ACC112 (cell line): ENCODE measurements at regions not wholly inside any gene's neighbourhood (a gene's known extent, or its start where the extent isn't known, plus 50 kb on each side); places are given as distances from the start of the nearest gene placed in this dataset.

Experiments
- H2AFZ ChIP-seq: fragments of 200-600 bp; sonication (generic); one replicate; pipeline ENCODE4 v1.6.0; 2017; ENCODE audit warnings: antibody characterized with exemption, low read length; ENCODE audit not compliant: unreplicated experiment
- H3K27ac ChIP-seq: fragments of 200-600 bp; sonication (generic); 2 replicates; pipeline ENCODE4 v1.5.1; 2014; ENCODE audit warnings: low read depth, mild to moderate bottlenecking, antibody characterized with exemption, low read length, moderate library complexity
- H3K27me3 ChIP-seq: fragments of 200-600 bp; sonication (generic); 2 replicates; pipeline ENCODE4 v1.6.1; 2014; ENCODE audit warnings: mild to moderate bottlenecking, antibody characterized with exemption, low read length, moderate library complexity, mixed read lengths; ENCODE audit not compliant: insufficient read depth
- H3K36me3 ChIP-seq: fragments of 200-600 bp; sonication (generic); 2 replicates; pipeline ENCODE4 v1.6.1; 2016; ENCODE audit warnings: mild to moderate bottlenecking, antibody characterized with exemption, low read length, moderate library complexity, mixed read lengths; ENCODE audit not compliant: insufficient read depth
- H3K4me1 ChIP-seq: fragments of 200-600 bp; sonication (generic); one replicate; pipeline ENCODE4 v1.6.1; 2016; ENCODE audit warnings: low read length, mixed read lengths; ENCODE audit not compliant: insufficient read depth, unreplicated experiment, control insufficient read depth
- H3K4me3 ChIP-seq: fragments of 200-600 bp; sonication (generic); 2 replicates; pipeline ENCODE4 v1.5.1; 2014; ENCODE audit warnings: mild to moderate bottlenecking, low read depth, low read length
- H3K79me2 ChIP-seq: fragments of 200-600 bp; sonication (generic); one replicate; pipeline ENCODE4 v1.6.0; 2016; ENCODE audit warnings: low read length; ENCODE audit not compliant: control insufficient read depth, unreplicated experiment, insufficient read depth

- peak overlapping the region; percentile 98 for H3K27ac ChIP-seq
- H3K36me3 ChIP-seq = no peaks in the 10 kb centered on the region
- H3K79me2 ChIP-seq = no peaks in the 10 kb centered on the region
- peaks cover 25% of the 10 kb centered on the region for H3K4me1 ChIP-seq
- H3K4me3 ChIP-seq = peak overlapping the region; percentile 67
- no peaks in the 10 kb centered on the region for H3K27me3 ChIP-seq
- H2AFZ ChIP-seq = peak overlapping the region; percentile 98
Measured at GRCh38 chr5:27316271-27316650, 277.9 kb upstream of the CDH9 start.

- Histone ChIP-seq H3K4me1 (peaks cover 25% of the 10 kb centered on the region), H3K27ac (peak overlapping the region; percentile 98), H3K79me2 (no peaks in the 10 kb centered on the region), H3K4me3 (peak overlapping the region; percentile 67), H3K27me3 (no peaks in the 10 kb centered on the region), H2AFZ (peak overlapping the region; percentile 98), H3K36me3 (no peaks in the 10 kb centered on the region)
Measured at GRCh38 chr5:27315363-27316270, 277.2 kb upstream of the CDH9 start.

GRCh38 chr5:27313549-27313948 lies 275.2 kb upstream of the CDH9 start:
- Histone ChIP-seq H3K36me3 (no peaks in the 10 kb centered on the region), H3K27me3 (no peaks in the 10 kb centered on the region), H3K27ac (no peak overlapping the region), H3K4me3 (no peak overlapping the region), H3K4me1 (peaks cover 25% of the 10 kb centered on the region), H2AFZ (no peak overlapping the region), H3K79me2 (no peaks in the 10 kb centered on the region)

GRCh38 chr5:27312291-27312893 lies 274.0 kb upstream of the CDH9 start:
- Histone ChIP-seq H3K4me3 (no peak overlapping the region), H3K79me2 (no peaks in the 10 kb centered on the region), H2AFZ (no peak overlapping the region), H3K27me3 (no peaks in the 10 kb centered on the region), H3K36me3 (no peaks in the 10 kb centered on the region), H3K27ac (no peak overlapping the region), H3K4me1 (peaks cover 25% of the 10 kb centered on the region)

- no peaks in the 10 kb centered on the region for H3K79me2 ChIP-seq
- no peak overlapping the region for H3K4me3 ChIP-seq
- H2AFZ ChIP-seq = peak overlapping the region; percentile 76
- H3K27ac ChIP-seq = no peak overlapping the region
- no peaks in the 10 kb centered on the region for H3K36me3 ChIP-seq
- H3K27me3 ChIP-seq = no peaks in the 10 kb centered on the region
- peaks cover 18% of the 10 kb centered on the region for H3K4me1 ChIP-seq
Measured at GRCh38 chr5:27311544-27311943, 273.2 kb upstream of the CDH9 start.

GRCh38 chr5:27308153-27308552 lies 269.8 kb upstream of the CDH9 start:
- Histone ChIP-seq H3K79me2 (no peaks in the 10 kb centered on the region), H2AFZ (no peak overlapping the region), H3K27me3 (no peaks in the 10 kb centered on the region), H3K4me3 (no peak overlapping the region), H3K27ac (no peak overlapping the region), H3K36me3 (no peaks in the 10 kb centered on the region), H3K4me1 (no peaks in the 10 kb centered on the region)

- Histone ChIP-seq H3K27me3 (no peaks in the 10 kb centered on the region), H3K4me1 (no peaks in the 10 kb centered on the region), H3K36me3 (no peaks in the 10 kb centered on the region), H3K27ac (no peak overlapping the region), H3K79me2 (no peaks in the 10 kb centered on the region), H3K4me3 (peak overlapping the region; percentile 29; the same call in 1 of the 2 replicates), H2AFZ (no peak overlapping the region)
Measured at GRCh38 chr5:27290172-27290571, 251.8 kb upstream of the CDH9 start.

- H3K4me1 ChIP-seq = no peaks in the 10 kb centered on the region
- H3K27me3 ChIP-seq = no peaks in the 10 kb centered on the region
- H2AFZ ChIP-seq = no peak overlapping the region
- H3K27ac ChIP-seq = no peak overlapping the region
- no peaks in the 10 kb centered on the region for H3K79me2 ChIP-seq
- no peaks in the 10 kb centered on the region for H3K36me3 ChIP-seq
- no peak overlapping the region for H3K4me3 ChIP-seq
Measured at GRCh38 chr5:27276119-27276518, 237.7 kb upstream of the CDH9 start.

GRCh38 chr5:27275345-27275744 lies 237.0 kb upstream of the CDH9 start:
- Histone ChIP-seq H3K4me3 (no peak overlapping the region), H3K4me1 (no peaks in the 10 kb centered on the region), H3K79me2 (no peaks in the 10 kb centered on the region), H3K27ac (no peak overlapping the region), H2AFZ (no peak overlapping the region), H3K36me3 (no peaks in the 10 kb centered on the region), H3K27me3 (no peaks in the 10 kb centered on the region)

GRCh38 chr5:27269766-27270165 lies 231.4 kb upstream of the CDH9 start:
- Histone ChIP-seq H3K27ac (no peak overlapping the region), H2AFZ (no peak overlapping the region), H3K79me2 (no peaks in the 10 kb centered on the region), H3K4me3 (no peak overlapping the region), H3K4me1 (no peaks in the 10 kb centered on the region), H3K36me3 (no peaks in the 10 kb centered on the region), H3K27me3 (no peaks in the 10 kb centered on the region)
